ENCODE measurements at regions not wholly inside any gene's neighbourhood (a gene's known extent, or its start where the extent isn't known, plus 50 kb on each side); places are given as distances from the start of the nearest gene placed in this dataset.

GRCh38 chr11:69409812-69410645 is 71.4 kb upstream of the LINC01488 start:
- TF ChIP-seq POLR2A (IDR thresholded peaks at IDR 0.05; ENCODE audit: low read length) (no peak), GATA1 (IDR thresholded peaks at IDR 0.05; ENCODE audit: low read depth, low read length) (no peak)
